SK-N-MC (cell line): ENCODE measurements at regions not wholly inside any gene's neighbourhood (a gene's known extent, or its start where the extent isn't known, plus 50 kb on each side); places are given as distances from the start of the nearest gene placed in this dataset.
"Not testable (repeated sequence)": the region's sequence is repeated elsewhere in the genome, so short reads cannot be mapped to it uniquely, and the experiment has no call there.

Source experiments
- DNase-seq: peaks from one replicate; pipeline ENCODE4 v3.0.0-alpha.2; 2011; ENCODE audit warnings: low read depth, low spot score
- H3K27ac ChIP-seq: fragments of 200-600 bp; sonication (generic); 2 replicates; pipeline ENCODE4 v1.5.1; 2016; ENCODE audit warnings: mixed run types
- H3K36me3 ChIP-seq: fragments of 200-600 bp; sonication (generic); 2 replicates; pipeline ENCODE4 v1.6.1; 2017; ENCODE audit warnings: antibody characterized with exemption, low read length, mixed read lengths; ENCODE audit not compliant: insufficient read depth
- H3K4me3 ChIP-seq: fragments of 200-600 bp; sonication (generic); 2 replicates; pipeline ENCODE4 v1.5.1; 2016
- H3K9ac ChIP-seq: fragments of 200-600 bp; sonication (generic); 2 replicates; pipeline ENCODE4 v1.8.0; 2017; ENCODE audit warnings: mixed run types, mixed read lengths; ENCODE audit not compliant: insufficient read length
- H3K9me3 ChIP-seq: fragments of 200-600 bp; sonication (generic); 2 replicates; pipeline ENCODE4 v1.6.1; 2017; ENCODE audit warnings: low read depth, mild to moderate bottlenecking, antibody characterized with exemption, low read length, moderate library complexity, mixed read lengths
- EZH2 ChIP-seq: fragments of 200-600 bp; sonication (generic); IDR thresholded peaks from one replicate; pipeline ENCODE4 v1.6.1; 2017; ENCODE audit warnings: antibody characterized with exemption
- FOXP2 ChIP-seq: optimal IDR thresholded peaks from 2 replicates; pipeline ENCODE3; 2011; ENCODE audit warnings: mild to moderate bottlenecking, moderate library complexity; ENCODE audit not compliant: insufficient read depth; ENCODE audit errors: extremely low read length, control extremely low read depth
- POLR2AphosphoS5 ChIP-seq: IDR thresholded peaks from 2 replicates; pipeline ENCODE4 v1.6.1; 2012; ENCODE audit warnings: mild to moderate bottlenecking, low read depth, low read length, borderline replicate concordance

DNA sequence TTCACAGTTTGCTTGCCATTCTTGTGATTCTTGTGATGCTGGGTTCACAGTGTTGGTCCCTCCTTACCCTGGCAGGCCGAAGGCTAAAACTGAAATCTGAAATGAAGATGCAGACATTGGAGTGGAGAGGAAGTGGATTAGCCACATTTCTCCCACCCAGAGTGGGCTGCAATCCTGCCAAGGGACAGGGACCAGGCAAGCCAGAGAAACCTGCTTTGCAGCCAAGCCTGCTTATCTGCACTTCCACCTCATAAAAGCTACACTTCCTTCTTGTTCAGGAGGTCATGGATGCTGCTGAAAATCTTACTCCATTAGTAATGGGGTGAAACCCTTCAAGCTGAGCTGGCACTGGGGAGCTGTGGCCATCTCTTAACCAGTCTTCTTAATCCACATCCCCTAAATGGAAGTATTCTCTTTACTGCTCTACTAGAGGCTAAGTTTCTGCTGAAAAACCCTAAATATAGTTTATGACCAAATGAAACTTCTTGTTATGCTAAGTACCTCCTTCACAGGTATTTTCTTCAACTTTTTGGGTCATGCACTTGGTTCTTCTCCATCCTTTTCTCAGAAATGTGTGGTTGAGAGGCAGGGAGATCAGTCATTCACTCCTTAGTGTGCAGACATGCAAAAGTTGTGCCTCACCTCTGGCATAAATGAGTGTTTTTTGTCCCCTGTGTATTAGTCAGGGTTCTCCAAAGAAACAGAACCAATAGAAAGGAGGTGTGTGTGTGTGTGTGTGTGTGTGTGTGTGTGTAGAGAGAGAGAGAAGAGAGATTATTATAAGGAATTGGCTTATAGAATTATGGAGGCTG, 133.9 kb upstream of the BMAL1 start:
- no peak overlapping the region for H3K4me3 ChIP-seq
- H3K9me3 ChIP-seq, result no peaks in the 10 kb centered on the region
- no peak overlapping the region for H3K9ac ChIP-seq
- H3K27ac ChIP-seq, result no peak overlapping the region
- TF ChIP-seq POLR2AphosphoS5, result no peak
- no peak for TF ChIP-seq FOXP2
- TF ChIP-seq EZH2, result no peak
- no peak for DNase-seq
- H3K36me3 ChIP-seq, result no peaks in the 10 kb centered on the region

DNA sequence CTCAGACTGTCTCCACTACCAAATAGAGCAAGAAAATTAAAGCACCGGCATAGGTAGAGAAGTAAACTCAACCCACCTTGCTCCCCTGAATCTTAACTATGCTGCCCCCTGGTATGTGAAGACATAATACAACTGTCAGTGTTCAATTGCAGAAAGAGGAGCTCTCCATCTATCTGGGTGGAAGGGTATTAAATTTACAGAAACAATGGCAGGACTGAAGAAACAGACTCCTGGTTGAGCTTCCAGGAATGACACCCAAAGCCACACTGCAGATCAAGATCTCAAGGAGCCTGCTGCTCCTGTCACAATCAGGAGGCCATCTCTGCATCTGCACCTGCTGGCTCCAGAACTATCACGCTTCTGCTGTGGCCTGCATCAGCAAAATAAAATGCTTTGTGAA, 132.1 kb upstream of the BMAL1 start:
- H3K9ac ChIP-seq, result no peak overlapping the region
- no peak for DNase-seq
- no peaks in the 10 kb centered on the region for H3K36me3 ChIP-seq
- TF ChIP-seq FOXP2, result no peak
- no peak for TF ChIP-seq POLR2AphosphoS5
- no peak for TF ChIP-seq EZH2
- no peak overlapping the region for H3K27ac ChIP-seq
- no peak overlapping the region for H3K4me3 ChIP-seq
- H3K9me3 ChIP-seq, result no peaks in the 10 kb centered on the region

DNA sequence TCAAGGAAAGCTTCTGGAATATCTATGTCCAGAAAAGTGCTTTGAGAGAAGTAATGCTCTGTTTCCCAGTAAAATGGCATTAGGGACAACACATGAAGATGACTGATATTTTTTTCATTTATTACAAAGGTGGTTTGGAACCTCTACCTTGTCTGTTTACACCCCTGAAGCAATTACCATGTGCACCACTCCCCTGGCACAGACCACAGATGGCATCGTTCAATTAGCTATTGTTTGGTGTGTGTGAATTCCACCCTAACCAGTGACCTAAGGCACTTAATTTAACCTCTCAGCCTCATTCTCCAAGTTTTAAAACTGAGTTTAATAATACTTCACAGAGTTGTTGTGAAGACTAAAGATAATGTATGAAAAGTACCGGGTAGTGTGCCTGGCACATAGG, 127.6 kb upstream of the BMAL1 start:
- Histone ChIP-seq H3K9ac (no peak overlapping the region), H3K36me3 (no peaks in the 10 kb centered on the region), H3K9me3 (no peaks in the 10 kb centered on the region), H3K4me3 (no peak overlapping the region), H3K27ac (no peak overlapping the region)
- TF ChIP-seq FOXP2 (no peak), EZH2 (no peak), POLR2AphosphoS5 (no peak)
- DNase-seq, result no peak

DNA sequence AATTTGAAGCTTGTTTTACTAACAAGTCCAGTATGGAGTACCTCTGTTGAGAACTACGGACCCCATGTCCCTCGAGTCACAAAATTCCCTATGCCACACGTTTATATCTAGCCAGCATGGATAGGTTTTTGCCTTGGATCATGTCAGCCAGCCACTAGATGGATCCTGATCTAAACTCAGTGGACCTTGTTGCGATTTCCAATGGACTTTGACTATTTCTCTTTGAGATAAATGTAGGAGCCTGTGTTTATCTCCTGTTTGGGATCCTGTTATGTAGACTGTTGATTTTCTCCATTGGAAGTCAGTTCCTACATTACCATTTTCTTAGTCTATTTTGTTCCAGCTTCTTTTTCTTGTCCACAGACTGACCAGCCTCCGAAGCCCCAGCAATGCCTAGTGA, 127.1 kb upstream of the BMAL1 start:
- Histone ChIP-seq H3K9ac (no peak overlapping the region), H3K36me3 (no peaks in the 10 kb centered on the region), H3K4me3 (no peak overlapping the region), H3K27ac (no peak overlapping the region), H3K9me3 (no peaks in the 10 kb centered on the region)
- DNase-seq, result no peak
- TF ChIP-seq EZH2, result no peak
- no peak for TF ChIP-seq FOXP2
- no peak for TF ChIP-seq POLR2AphosphoS5

DNA sequence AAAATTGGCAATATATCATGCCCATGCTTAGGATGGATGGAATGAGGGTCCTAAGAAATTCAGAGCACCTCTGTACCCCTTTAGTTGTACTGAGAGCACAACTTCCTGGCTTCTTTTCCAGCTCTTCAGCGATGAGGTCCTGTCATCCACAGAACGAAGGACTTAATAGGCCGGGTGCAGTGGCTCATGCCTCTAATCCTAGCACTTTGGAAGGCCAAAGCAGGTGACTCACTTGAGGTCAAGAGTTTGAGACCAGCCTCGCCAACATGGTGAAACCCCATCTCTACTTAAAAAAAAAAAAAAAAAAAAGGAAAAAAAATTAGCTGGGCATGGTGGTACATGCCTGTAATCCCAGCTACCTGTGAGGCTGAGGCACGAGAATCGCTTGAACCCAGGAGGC, 125.3 kb upstream of the BMAL1 start:
- no peak overlapping the region for H3K4me3 ChIP-seq
- no peak for DNase-seq
- no peaks in the 10 kb centered on the region for H3K36me3 ChIP-seq
- no peaks in the 10 kb centered on the region for H3K9me3 ChIP-seq
- H3K27ac ChIP-seq, result no peak overlapping the region
- no peak overlapping the region for H3K9ac ChIP-seq
- TF ChIP-seq POLR2AphosphoS5, result no peak
- TF ChIP-seq FOXP2, result no peak

DNA sequence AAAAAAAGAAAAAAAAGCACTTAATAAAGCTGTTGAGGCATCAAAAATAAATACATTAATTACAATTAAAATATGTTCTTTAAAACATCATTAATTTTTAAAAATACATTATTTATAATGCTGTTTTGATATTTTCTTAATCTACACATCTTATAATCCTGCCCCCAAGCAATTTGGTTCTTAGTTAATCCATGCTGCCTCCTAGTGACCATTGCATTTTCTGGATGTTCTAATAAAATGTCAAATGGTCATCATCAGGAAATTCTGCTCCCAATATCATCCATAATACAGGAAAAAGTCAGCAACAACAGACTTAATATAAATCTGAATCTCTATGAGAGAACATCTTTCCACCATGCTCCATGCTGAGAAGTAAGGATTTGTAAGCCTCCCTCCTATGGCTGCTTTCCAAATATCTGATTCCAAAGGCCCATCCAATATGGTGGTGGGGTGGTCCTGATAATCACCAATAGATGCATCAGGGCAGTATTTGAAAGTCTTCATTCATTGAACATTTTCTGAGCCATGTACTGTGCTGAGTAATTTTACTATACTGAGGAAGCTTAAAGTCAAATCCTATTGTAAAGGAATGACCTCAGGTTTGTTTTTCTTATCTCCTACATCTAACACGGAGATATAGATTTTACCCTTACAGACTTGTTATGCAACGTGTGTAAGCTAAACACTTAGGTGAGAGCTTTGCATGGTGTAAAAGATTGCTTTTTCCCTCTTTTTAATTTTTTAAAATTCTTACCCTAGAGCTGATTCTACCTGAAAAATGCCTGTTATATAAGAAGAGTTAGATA, 124.7 kb upstream of the BMAL1 start:
- TF ChIP-seq EZH2 (no peak), FOXP2 (no peak), POLR2AphosphoS5 (no peak)
- DNase-seq, result no peak
- Histone ChIP-seq H3K4me3 (no peak overlapping the region), H3K27ac (no peak overlapping the region), H3K9me3 (no peaks in the 10 kb centered on the region), H3K36me3 (no peaks in the 10 kb centered on the region), H3K9ac (no peak overlapping the region)

DNA sequence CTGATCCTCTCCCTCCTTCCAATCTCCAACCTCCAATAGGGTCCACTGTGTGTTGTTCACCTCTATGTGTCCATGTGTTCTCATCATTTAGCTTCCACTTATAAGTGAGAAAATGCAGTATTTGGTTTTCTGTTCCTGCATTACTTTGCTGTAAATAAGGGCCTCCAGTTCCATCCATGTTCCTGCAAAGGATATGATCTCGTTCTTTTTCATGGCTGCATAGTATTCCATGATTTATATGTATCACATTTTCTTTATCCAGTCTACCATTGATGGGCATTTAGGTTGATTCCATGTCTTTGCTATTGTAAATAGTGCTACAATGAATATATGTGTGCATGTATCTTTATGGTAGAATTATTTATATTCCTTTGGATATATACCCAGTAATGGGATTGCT, 123.2 kb upstream of the BMAL1 start:
- DNase-seq, H3K9me3 ChIP-seq, H3K4me3 ChIP-seq, H3K27ac ChIP-seq, H3K9ac ChIP-seq, H3K36me3 ChIP-seq: not testable (repeated sequence)

DNA sequence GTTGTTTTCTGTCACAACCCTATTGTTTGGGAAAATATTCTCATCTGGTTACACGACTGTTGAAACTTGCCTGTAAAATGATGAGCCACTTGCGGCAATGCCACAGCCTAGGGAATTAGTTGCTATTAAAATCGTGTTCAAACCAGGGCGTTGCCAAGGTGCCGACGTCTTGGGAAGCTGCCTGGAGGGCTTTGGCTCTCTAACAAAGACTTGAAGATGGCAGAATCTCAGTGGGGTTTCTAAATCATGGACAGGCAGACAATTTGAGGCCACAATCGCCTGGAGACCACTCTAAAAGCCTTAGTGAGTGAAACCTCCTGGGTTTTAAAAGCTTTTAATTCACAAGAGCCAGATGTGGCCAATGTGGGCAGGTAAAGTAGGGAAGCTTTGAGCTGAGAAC, 117.2 kb upstream of the BMAL1 start:
- Histone ChIP-seq H3K4me3 (no peak overlapping the region), H3K9me3 (no peaks in the 10 kb centered on the region), H3K9ac (no peak overlapping the region), H3K27ac (no peak overlapping the region), H3K36me3 (no peaks in the 10 kb centered on the region)
- no peak for DNase-seq
- no peak for TF ChIP-seq FOXP2
- TF ChIP-seq POLR2AphosphoS5, result no peak
- no peak for TF ChIP-seq EZH2
